ENCODE measurements at regions not wholly inside any gene's neighbourhood (a gene's known extent, or its start where the extent isn't known, plus 50 kb on each side); places are given as distances from the start of the nearest gene placed in this dataset.

DNA sequence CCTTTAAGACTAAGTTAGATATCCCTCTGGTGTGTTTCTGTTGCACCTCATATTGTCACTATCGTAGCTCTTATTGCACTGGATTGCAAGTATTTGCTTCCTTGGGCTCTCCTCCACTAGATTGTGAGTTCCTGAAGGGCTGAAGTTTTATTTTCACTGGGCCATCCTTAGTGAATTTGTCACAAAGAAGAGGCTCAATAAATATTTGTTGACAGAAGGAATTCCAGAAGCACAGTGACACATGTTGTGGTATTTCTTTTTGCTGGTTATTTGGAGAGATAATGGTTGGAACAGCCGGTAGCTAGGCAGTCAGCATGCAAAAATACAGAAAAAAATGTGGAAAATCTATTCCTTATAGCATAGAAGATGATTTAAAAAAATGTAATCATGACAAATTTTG is 129.9 kb upstream of the ZRANB2 start:
- DNase-seq (ENCODE audit: low read depth) = no peak
- TF ChIP-seq, protein P1, sequence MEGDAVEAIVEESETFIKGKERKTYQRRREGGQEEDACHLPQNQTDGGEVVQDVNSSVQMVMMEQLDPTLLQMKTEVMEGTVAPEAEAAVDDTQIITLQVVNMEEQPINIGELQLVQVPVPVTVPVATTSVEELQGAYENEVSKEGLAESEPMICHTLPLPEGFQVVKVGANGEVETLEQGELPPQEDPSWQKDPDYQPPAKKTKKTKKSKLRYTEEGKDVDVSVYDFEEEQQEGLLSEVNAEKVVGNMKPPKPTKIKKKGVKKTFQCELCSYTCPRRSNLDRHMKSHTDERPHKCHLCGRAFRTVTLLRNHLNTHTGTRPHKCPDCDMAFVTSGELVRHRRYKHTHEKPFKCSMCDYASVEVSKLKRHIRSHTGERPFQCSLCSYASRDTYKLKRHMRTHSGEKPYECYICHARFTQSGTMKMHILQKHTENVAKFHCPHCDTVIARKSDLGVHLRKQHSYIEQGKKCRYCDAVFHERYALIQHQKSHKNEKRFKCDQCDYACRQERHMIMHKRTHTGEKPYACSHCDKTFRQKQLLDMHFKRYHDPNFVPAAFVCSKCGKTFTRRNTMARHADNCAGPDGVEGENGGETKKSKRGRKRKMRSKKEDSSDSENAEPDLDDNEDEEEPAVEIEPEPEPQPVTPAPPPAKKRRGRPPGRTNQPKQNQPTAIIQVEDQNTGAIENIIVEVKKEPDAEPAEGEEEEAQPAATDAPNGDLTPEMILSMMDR (IDR thresholded peaks at IDR 0.05; ENCODE audit: low read depth, low read length, missing control alignments) = no peak
- in situ Hi-C loops (cut with HindIII; ENCODE audit: low sequenced_read_pairs) = no loop called here
- no peak overlapping the region for H3K4me3 ChIP-seq (ENCODE audit: low read depth, low read length)

DNA sequence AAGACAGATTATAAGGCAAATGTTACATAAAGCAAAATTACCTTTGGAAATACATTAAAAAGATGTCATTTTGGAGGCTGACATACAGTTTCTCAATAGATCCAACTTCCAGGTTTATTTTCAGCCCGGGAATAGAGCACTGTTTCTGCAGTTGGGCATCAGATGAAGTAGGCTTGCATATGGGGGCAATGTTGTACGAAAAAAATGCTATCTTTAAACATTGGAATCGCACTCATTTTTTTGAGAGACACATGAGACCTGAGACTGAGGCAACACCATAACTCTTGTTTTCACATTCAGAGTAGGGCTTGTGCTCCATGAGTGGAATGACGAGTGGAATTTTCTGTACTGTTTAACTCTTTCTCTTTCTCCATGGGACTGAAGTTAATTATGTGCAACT is 122.4 kb upstream of the ZRANB2 start:
- TF ChIP-seq, protein P1 (IDR thresholded peaks at IDR 0.05; ENCODE audit: low read depth, low read length, missing control alignments) = no peak
- H3K4me3 ChIP-seq (ENCODE audit: low read depth, low read length) = no peak overlapping the region
- DNase-seq (ENCODE audit: low read depth) = no peak
- in situ Hi-C loops (cut with HindIII; ENCODE audit: low sequenced_read_pairs) = no loop called here

DNA sequence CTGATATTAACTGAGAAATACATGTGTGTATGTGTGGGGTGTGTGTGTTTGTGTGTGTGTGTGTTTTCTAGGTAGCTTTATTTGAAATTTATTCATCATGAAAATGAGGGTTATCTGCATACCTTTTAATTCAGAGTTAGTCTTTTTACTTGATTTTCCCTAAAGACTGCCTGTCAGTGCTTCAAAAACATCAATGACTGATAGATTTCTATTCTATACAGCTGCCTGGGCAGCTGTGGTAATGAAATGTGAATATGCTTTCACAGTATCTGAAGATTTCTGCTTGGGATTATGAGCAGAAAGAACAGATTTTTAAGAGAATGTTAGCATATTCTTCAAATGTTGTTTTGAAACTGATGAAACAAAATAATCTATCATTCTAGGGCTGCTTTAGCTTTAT is 119.7 kb upstream of the ZRANB2 start:
- DNase-seq (ENCODE audit: low read depth) = no peak
- in situ Hi-C loops (cut with HindIII; ENCODE audit: low sequenced_read_pairs) = no loop called here
- H3K4me3 ChIP-seq (ENCODE audit: low read depth, low read length) = no peak overlapping the region
- TF ChIP-seq, protein P1 (IDR thresholded peaks at IDR 0.05; ENCODE audit: low read depth, low read length, missing control alignments) = no peak

DNA sequence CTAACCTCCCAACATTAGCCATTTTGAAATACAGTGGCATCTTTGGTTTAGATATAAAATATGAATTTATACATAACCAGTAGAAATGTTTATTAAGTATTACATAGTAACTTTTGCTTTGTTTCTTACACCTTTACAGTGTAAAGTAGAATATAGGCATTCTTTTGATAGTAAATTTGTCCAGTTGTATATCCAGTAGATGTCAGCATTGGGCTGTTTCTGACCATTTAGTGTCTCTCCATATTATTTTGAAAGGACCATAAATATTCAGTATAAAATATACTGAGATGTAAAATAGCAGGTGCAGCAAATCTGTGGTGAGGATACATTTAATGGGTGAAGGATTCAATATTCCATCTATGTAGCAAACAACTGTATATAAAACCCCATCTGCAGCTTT is 115.8 kb upstream of the ZRANB2 start:
- in situ Hi-C loops (cut with HindIII; ENCODE audit: low sequenced_read_pairs) = no loop called here

DNA sequence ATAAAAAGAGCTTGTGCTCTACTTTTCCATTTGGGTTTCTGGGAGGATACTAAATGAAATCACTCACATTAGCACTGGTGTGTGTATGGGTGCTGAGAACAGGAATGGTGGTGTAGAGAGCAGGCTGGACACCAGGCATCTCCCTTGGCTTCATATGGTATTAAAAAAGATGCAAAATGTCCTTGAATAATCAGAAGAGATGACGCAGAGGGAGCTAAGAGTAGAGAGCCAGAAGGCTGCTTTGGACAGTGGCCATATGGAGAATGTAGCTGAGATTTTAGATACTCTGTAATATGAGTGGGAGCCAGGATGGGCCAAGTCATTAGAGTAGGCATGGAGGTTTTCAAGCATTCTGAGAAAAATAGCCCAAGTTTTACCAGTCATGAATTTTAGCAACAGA is 112.3 kb upstream of the ZRANB2 start:
- DNase-seq (ENCODE audit: low read depth) = no peak
- TF ChIP-seq, protein P1 (IDR thresholded peaks at IDR 0.05; ENCODE audit: low read depth, low read length, missing control alignments) = no peak
- in situ Hi-C loops (cut with HindIII; ENCODE audit: low sequenced_read_pairs) = no loop called here
- H3K4me3 ChIP-seq (ENCODE audit: low read depth, low read length) = no peak overlapping the region

More for the DNA sequence above, 115.8 kb upstream of the ZRANB2 start:
- TF ChIP-seq, protein P1 (IDR thresholded peaks at IDR 0.05; ENCODE audit: low read depth, low read length, missing control alignments) = peak; percentile 19
- no peak overlapping the region for H3K4me3 ChIP-seq (ENCODE audit: low read depth, low read length)
- DNase-seq (ENCODE audit: low read depth) = peak; percentile 15

DNA sequence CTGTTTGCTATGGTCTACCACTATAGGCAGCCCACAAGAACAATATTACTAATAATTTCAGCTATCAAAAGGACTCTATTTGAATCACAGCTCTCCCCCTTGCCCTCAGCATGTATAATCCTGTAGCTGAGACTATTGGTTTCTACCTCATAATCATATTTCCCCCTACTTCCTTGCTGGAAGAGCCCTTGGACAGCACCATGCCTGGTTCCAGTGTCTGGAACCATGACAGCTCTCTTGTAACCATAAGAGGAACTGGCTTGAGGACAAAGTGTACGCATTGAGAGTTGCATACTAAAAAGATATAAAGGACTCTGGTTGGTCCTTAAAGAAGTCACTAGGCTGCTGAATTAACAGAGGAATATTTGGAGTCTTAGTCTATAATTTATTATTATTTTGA is 110.7 kb upstream of the ZRANB2 start:
- in situ Hi-C loops (cut with HindIII; ENCODE audit: low sequenced_read_pairs) = no loop called here
- no peak overlapping the region for H3K4me3 ChIP-seq (ENCODE audit: low read depth, low read length)
- DNase-seq (ENCODE audit: low read depth) = no peak
- TF ChIP-seq, protein P1 (IDR thresholded peaks at IDR 0.05; ENCODE audit: low read depth, low read length, missing control alignments) = no peak

DNA sequence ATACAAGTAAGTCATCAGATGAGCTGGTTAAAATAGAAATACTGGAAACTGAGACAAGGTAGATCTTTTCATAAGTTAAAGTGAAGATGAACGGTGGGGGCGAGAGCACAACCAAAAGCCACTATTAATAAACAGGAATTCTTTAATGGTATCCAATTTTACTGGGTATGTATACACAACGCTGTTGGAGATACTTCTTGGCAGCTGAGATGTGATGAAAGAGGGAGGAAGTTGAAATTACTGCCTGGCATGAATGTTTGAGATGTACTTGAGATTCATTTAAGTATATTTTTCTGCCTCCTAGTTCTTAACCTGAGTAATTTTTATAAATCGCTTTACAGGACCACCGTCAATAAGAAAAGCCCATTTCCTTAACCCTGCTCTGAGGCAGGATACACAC is 110.0 kb upstream of the ZRANB2 start:
- H3K4me3 ChIP-seq (ENCODE audit: low read depth, low read length) = no peak overlapping the region
- DNase-seq (ENCODE audit: low read depth) = no peak
- TF ChIP-seq, protein P1 (IDR thresholded peaks at IDR 0.05; ENCODE audit: low read depth, low read length, missing control alignments) = no peak
- in situ Hi-C loops (cut with HindIII; ENCODE audit: low sequenced_read_pairs) = no loop called here
